Astrocyte (in vitro differentiated cells and primary cell): ENCODE measurements at regions not wholly inside any gene's neighbourhood (a gene's known extent, or its start where the extent isn't known, plus 50 kb on each side); places are given as distances from the start of the nearest gene placed in this dataset.

Source experiments
- EZH2 ChIP-seq: IDR thresholded peaks from 2 replicates; pipeline ENCODE4 v1.6.1; 2012; ENCODE audit warnings: mild to moderate bottlenecking, low read length, inconsistent platforms; ENCODE audit not compliant: insufficient read depth
- TF ChIP-seq, protein P1 (sequence below): IDR thresholded peaks from 2 replicates; pipeline ENCODE4 v1.5.1; 2011; ENCODE audit warnings: low read depth, mild to moderate bottlenecking, inconsistent platforms, low read length, moderate library complexity; ENCODE audit not compliant: insufficient read depth

- TF ChIP-seq, protein P1, sequence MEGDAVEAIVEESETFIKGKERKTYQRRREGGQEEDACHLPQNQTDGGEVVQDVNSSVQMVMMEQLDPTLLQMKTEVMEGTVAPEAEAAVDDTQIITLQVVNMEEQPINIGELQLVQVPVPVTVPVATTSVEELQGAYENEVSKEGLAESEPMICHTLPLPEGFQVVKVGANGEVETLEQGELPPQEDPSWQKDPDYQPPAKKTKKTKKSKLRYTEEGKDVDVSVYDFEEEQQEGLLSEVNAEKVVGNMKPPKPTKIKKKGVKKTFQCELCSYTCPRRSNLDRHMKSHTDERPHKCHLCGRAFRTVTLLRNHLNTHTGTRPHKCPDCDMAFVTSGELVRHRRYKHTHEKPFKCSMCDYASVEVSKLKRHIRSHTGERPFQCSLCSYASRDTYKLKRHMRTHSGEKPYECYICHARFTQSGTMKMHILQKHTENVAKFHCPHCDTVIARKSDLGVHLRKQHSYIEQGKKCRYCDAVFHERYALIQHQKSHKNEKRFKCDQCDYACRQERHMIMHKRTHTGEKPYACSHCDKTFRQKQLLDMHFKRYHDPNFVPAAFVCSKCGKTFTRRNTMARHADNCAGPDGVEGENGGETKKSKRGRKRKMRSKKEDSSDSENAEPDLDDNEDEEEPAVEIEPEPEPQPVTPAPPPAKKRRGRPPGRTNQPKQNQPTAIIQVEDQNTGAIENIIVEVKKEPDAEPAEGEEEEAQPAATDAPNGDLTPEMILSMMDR: no peak
- no peak for TF ChIP-seq EZH2
Observed at GRCh38 chr11:31977343-31977742, 113.5 kb upstream of the RCN1 start.
